ENCODE measurements at regions not wholly inside any gene's neighbourhood (a gene's known extent, or its start where the extent isn't known, plus 50 kb on each side); places are given as distances from the start of the nearest gene placed in this dataset.

- Histone ChIP-seq H3K36me3 (replicated peaks in 1 of 2; ENCODE audit: control insufficient read depth in 2 of 2, insufficient read depth in 2 of 2, low read length in 2 of 2) (no peaks in the 10 kb centered on the region), H3K14ac (ENCODE audit: low read length) (no peak overlapping the region)
Measured at GRCh38 chr4:121535351-121535750, 154.5 kb upstream of the QRFPR start.

GRCh38 chr4:121534187-121534586 lies 153.4 kb upstream of the QRFPR start:
- WGBS, 2 donors (ENCODE audit: extremely low coverage in 2 of 2, insufficient read length in 2 of 2, insufficient replicate concordance in 1 of 2) = no CpG with 5 or more reads among the region's 2 CpGs
- no peak overlapping the region for H2BK5ac ChIP-seq (ENCODE audit: low read length)
- no peak overlapping the region for H3K4me3 ChIP-seq (ENCODE audit: low read length in 2 of 2)
- H3K27me3 ChIP-seq (ENCODE audit: control insufficient read depth in 3 of 3, insufficient read depth in 3 of 3, low read depth in 1 of 3, low read length in 3 of 3) = no peaks in the 10 kb centered on the region
- no peak overlapping the region for H3K23ac ChIP-seq (ENCODE audit: low read depth, low read length, poor library complexity)
- no peak overlapping the region for H3K9ac ChIP-seq (ENCODE audit: low read depth, low read length, poor library complexity)
- H2BK120ac ChIP-seq (ENCODE audit: low read depth, low read length) = no peak overlapping the region
- no peaks in the 10 kb centered on the region for H3K9me3 ChIP-seq (replicated peaks in 1 of 2; ENCODE audit: control insufficient read depth in 2 of 2, insufficient read depth in 1 of 2, low read depth in 1 of 2, low read length in 2 of 2)
- no peak overlapping the region for H2AFZ ChIP-seq (ENCODE audit: low read length)
- no peak overlapping the region for H3K4me2 ChIP-seq (ENCODE audit: insufficient read depth, low read length, poor library complexity, severe bottlenecking)
- H4K8ac ChIP-seq (ENCODE audit: low read depth, low read length) = no peak overlapping the region
- H4K91ac ChIP-seq (ENCODE audit: low read depth, low read length, poor library complexity) = no peak overlapping the region
- H3K18ac ChIP-seq (ENCODE audit: low read length) = no peak overlapping the region
- H2BK12ac ChIP-seq (ENCODE audit: low read length) = no peak overlapping the region
- H3K36me3 ChIP-seq (replicated peaks in 1 of 2; ENCODE audit: control insufficient read depth in 2 of 2, insufficient read depth in 2 of 2, low read length in 2 of 2) = no peaks in the 10 kb centered on the region
- H3K4ac ChIP-seq (ENCODE audit: low read length) = no peak overlapping the region
- H3K79me1 ChIP-seq (ENCODE audit: low read depth, low read length) = no peaks in the 10 kb centered on the region
- DNase-seq (ENCODE audit: low spot score) = no peak
- no peak overlapping the region for H3K14ac ChIP-seq (ENCODE audit: low read length)
- H3K4me1 ChIP-seq (ENCODE audit: control insufficient read depth in 2 of 2, insufficient read depth in 1 of 2, low read depth in 1 of 2, low read length in 2 of 2) = no peaks in the 10 kb centered on the region
- H3K27ac ChIP-seq (replicated peaks; ENCODE audit: low read length) = no peak overlapping the region
- H2BK15ac ChIP-seq (ENCODE audit: low read length) = no peak overlapping the region
- no peak overlapping the region for H2AK5ac ChIP-seq (ENCODE audit: low read depth, low read length)

More at GRCh38 chr4:121535351-121535750, 154.5 kb upstream of the QRFPR start:
- Histone ChIP-seq H3K27me3 (ENCODE audit: control insufficient read depth in 3 of 3, insufficient read depth in 3 of 3, low read depth in 1 of 3, low read length in 3 of 3) (no peaks in the 10 kb centered on the region), H3K4me3 (ENCODE audit: low read length in 2 of 2) (no peak overlapping the region), H2BK5ac (ENCODE audit: low read length) (no peak overlapping the region), H4K8ac (ENCODE audit: low read depth, low read length) (no peak overlapping the region), H3K27ac (replicated peaks; ENCODE audit: low read length) (no peak overlapping the region), H4K91ac (ENCODE audit: low read depth, low read length, poor library complexity) (no peak overlapping the region), H2AK5ac (ENCODE audit: low read depth, low read length) (no peak overlapping the region), H2BK12ac (ENCODE audit: low read length) (no peak overlapping the region), H3K79me1 (ENCODE audit: low read depth, low read length) (no peaks in the 10 kb centered on the region), H3K4ac (ENCODE audit: low read length) (no peak overlapping the region), H3K9me3 (replicated peaks in 1 of 2; ENCODE audit: control insufficient read depth in 2 of 2, insufficient read depth in 1 of 2, low read depth in 1 of 2, low read length in 2 of 2) (no peaks in the 10 kb centered on the region), H3K18ac (ENCODE audit: low read length) (no peak overlapping the region), H2BK15ac (ENCODE audit: low read length) (no peak overlapping the region), H3K9ac (ENCODE audit: low read depth, low read length, poor library complexity) (no peak overlapping the region), H3K4me2 (ENCODE audit: insufficient read depth, low read length, poor library complexity, severe bottlenecking) (no peak overlapping the region), H2BK120ac (ENCODE audit: low read depth, low read length) (no peak overlapping the region), H2AFZ (ENCODE audit: low read length) (no peak overlapping the region), H3K4me1 (ENCODE audit: control insufficient read depth in 2 of 2, insufficient read depth in 1 of 2, low read depth in 1 of 2, low read length in 2 of 2) (no peaks in the 10 kb centered on the region), H3K23ac (ENCODE audit: low read depth, low read length, poor library complexity) (no peak overlapping the region)
- DNase-seq (ENCODE audit: low spot score) = no peak

- no peak for DNase-seq (ENCODE audit: low spot score)
- no peak overlapping the region for H2BK120ac ChIP-seq (ENCODE audit: low read depth, low read length)
- peaks cover 0 to 4% of the 10 kb centered on the region in 2 donors for H3K4me1 ChIP-seq (ENCODE audit: control insufficient read depth in 2 of 2, insufficient read depth in 1 of 2, low read depth in 1 of 2, low read length in 2 of 2)
- no peak overlapping the region for H4K91ac ChIP-seq (ENCODE audit: low read depth, low read length, poor library complexity)
- WGBS, 2 donors (ENCODE audit: extremely low coverage in 2 of 2, insufficient read length in 2 of 2, insufficient replicate concordance in 1 of 2) = no CpG with 5 or more reads among the region's 3 CpGs
- no peak overlapping the region for H3K4ac ChIP-seq (ENCODE audit: low read length)
- no peak overlapping the region for H3K4me3 ChIP-seq (ENCODE audit: low read length in 2 of 2)
- no peak overlapping the region for H3K4me2 ChIP-seq (ENCODE audit: insufficient read depth, low read length, poor library complexity, severe bottlenecking)
- H3K9me3 ChIP-seq (replicated peaks in 1 of 2; ENCODE audit: control insufficient read depth in 2 of 2, insufficient read depth in 1 of 2, low read depth in 1 of 2, low read length in 2 of 2) = no peaks in the 10 kb centered on the region
- no peak overlapping the region for H2AFZ ChIP-seq (ENCODE audit: low read length)
- no peak overlapping the region for H2AK5ac ChIP-seq (ENCODE audit: low read depth, low read length)
- no peaks in the 10 kb centered on the region for H3K27me3 ChIP-seq (ENCODE audit: control insufficient read depth in 3 of 3, insufficient read depth in 3 of 3, low read depth in 1 of 3, low read length in 3 of 3)
- no peak overlapping the region for H3K14ac ChIP-seq (ENCODE audit: low read length)
- no peak overlapping the region for H3K27ac ChIP-seq (replicated peaks; ENCODE audit: low read length)
- H3K36me3 ChIP-seq (replicated peaks in 1 of 2; ENCODE audit: control insufficient read depth in 2 of 2, insufficient read depth in 2 of 2, low read length in 2 of 2) = no peaks in the 10 kb centered on the region
- H2BK5ac ChIP-seq (ENCODE audit: low read length) = no peak overlapping the region
- no peaks in the 10 kb centered on the region for H3K79me1 ChIP-seq (ENCODE audit: low read depth, low read length)
- H3K9ac ChIP-seq (ENCODE audit: low read depth, low read length, poor library complexity) = no peak overlapping the region
- no peak overlapping the region for H3K18ac ChIP-seq (ENCODE audit: low read length)
- H4K8ac ChIP-seq (ENCODE audit: low read depth, low read length) = no peak overlapping the region
- H3K23ac ChIP-seq (ENCODE audit: low read depth, low read length, poor library complexity) = no peak overlapping the region
- no peak overlapping the region for H2BK12ac ChIP-seq (ENCODE audit: low read length)
- no peak overlapping the region for H2BK15ac ChIP-seq (ENCODE audit: low read length)
Measured at GRCh38 chr4:121526509-121526908, 145.7 kb upstream of the QRFPR start.

- H3K36me3 ChIP-seq (replicated peaks in 1 of 2; ENCODE audit: control insufficient read depth in 2 of 2, insufficient read depth in 2 of 2, low read length in 2 of 2) = no peaks in the 10 kb centered on the region
- no peak overlapping the region for H2BK5ac ChIP-seq (ENCODE audit: low read length)
- no peak overlapping the region for H3K18ac ChIP-seq (ENCODE audit: low read length)
- H3K9ac ChIP-seq (ENCODE audit: low read depth, low read length, poor library complexity) = no peak overlapping the region
- H4K8ac ChIP-seq (ENCODE audit: low read depth, low read length) = no peak overlapping the region
- H3K79me1 ChIP-seq (ENCODE audit: low read depth, low read length) = no peaks in the 10 kb centered on the region
- H3K4ac ChIP-seq (ENCODE audit: low read length) = no peak overlapping the region
- H3K4me1 ChIP-seq (ENCODE audit: control insufficient read depth in 2 of 2, insufficient read depth in 1 of 2, low read depth in 1 of 2, low read length in 2 of 2) = no peaks in the 10 kb centered on the region
- no peak for DNase-seq (ENCODE audit: low spot score)
- no peak overlapping the region for H4K91ac ChIP-seq (ENCODE audit: low read depth, low read length, poor library complexity)
- no peak overlapping the region for H3K23ac ChIP-seq (ENCODE audit: low read depth, low read length, poor library complexity)
- no peak overlapping the region for H2BK120ac ChIP-seq (ENCODE audit: low read depth, low read length)
- no CpG with 5 or more reads among the region's 6 CpGs for WGBS, 2 donors (ENCODE audit: extremely low coverage in 2 of 2, insufficient read length in 2 of 2, insufficient replicate concordance in 1 of 2)
- no peak overlapping the region for H2AK5ac ChIP-seq (ENCODE audit: low read depth, low read length)
- no peaks in the 10 kb centered on the region for H3K27me3 ChIP-seq (ENCODE audit: control insufficient read depth in 3 of 3, insufficient read depth in 3 of 3, low read depth in 1 of 3, low read length in 3 of 3)
- peak overlapping the region; percentile 14 for H2AFZ ChIP-seq (ENCODE audit: low read length)
- H2BK12ac ChIP-seq (ENCODE audit: low read length) = no peak overlapping the region
- no peaks in the 10 kb centered on the region for H3K9me3 ChIP-seq (replicated peaks in 1 of 2; ENCODE audit: control insufficient read depth in 2 of 2, insufficient read depth in 1 of 2, low read depth in 1 of 2, low read length in 2 of 2)
- H3K4me3 ChIP-seq (ENCODE audit: low read length in 2 of 2) = no peak overlapping the region
- H3K4me2 ChIP-seq (ENCODE audit: insufficient read depth, low read length, poor library complexity, severe bottlenecking) = no peak overlapping the region
- no peak overlapping the region for H3K27ac ChIP-seq (replicated peaks; ENCODE audit: low read length)
- no peak overlapping the region for H3K14ac ChIP-seq (ENCODE audit: low read length)
- no peak overlapping the region for H2BK15ac ChIP-seq (ENCODE audit: low read length)
Measured at GRCh38 chr4:121519236-121519838, 138.5 kb upstream of the QRFPR start.

All from neuronal stem cell (in vitro differentiated cells).